ENCODE measurements at regions not wholly inside any gene's neighbourhood (a gene's known extent, or its start where the extent isn't known, plus 50 kb on each side); places are given as distances from the start of the nearest gene placed in this dataset.
"Not testable (repeated sequence)": the region's sequence is repeated elsewhere in the genome, so short reads cannot be mapped to it uniquely, and the experiment has no call there.

GRCh38 chrX:25442499-25442898, 426.7 kb upstream of the ARX start:
- in situ Hi-C loops (cut with HindIII; ENCODE audit: low pct_unique_long_range_greater_than_20kb, low sequenced_read_pairs): no loop called here
- DNase-seq (ENCODE audit: low read depth, low spot score): peak; percentile 17

- no peak for DNase-seq (ENCODE audit: low read depth, low spot score)
- in situ Hi-C loops (cut with HindIII; ENCODE audit: low pct_unique_long_range_greater_than_20kb, low sequenced_read_pairs): no loop called here
Observed at GRCh38 chrX:25433307-25433706, 417.5 kb upstream of the ARX start.

DNA sequence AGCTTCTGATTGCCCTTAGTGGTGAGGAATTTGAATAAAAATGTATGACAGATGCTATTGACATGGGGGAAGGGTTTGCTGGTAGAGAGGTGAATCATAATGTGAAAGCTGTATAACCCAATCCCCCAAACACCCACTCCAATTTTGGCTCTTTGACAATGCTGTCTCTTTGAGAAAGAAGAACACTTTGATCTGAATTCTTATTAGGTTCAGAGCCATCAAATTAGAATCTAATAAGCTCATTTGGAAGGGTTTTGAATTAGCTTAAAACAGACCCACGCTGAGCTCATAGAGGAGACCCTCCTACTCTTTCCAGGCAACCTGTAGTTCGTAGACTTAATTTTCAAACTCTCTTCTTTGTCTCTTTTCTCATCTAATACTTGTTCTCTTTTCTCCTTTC, 416.6 kb upstream of the ARX start:
- in situ Hi-C loops (cut with HindIII; ENCODE audit: low pct_unique_long_range_greater_than_20kb, low sequenced_read_pairs): no loop called here
- no peak for DNase-seq (ENCODE audit: low read depth, low spot score)

- peak; percentile 43 for DNase-seq (ENCODE audit: low read depth, low spot score)
- in situ Hi-C loops (cut with HindIII; ENCODE audit: low pct_unique_long_range_greater_than_20kb, low sequenced_read_pairs): no loop called here
Observed at GRCh38 chrX:25427873-25428555, 412.2 kb upstream of the ARX start.

GRCh38 chrX:25404163-25404562, 388.4 kb upstream of the ARX start:
- DNase-seq (ENCODE audit: low read depth, low spot score); in situ Hi-C loops (cut with HindIII; ENCODE audit: low pct_unique_long_range_greater_than_20kb, low sequenced_read_pairs): not testable (repeated sequence)

GRCh38 chrX:25389266-25389665, 373.5 kb upstream of the ARX start:
- in situ Hi-C loops (cut with HindIII; ENCODE audit: low pct_unique_long_range_greater_than_20kb, low sequenced_read_pairs): no loop called here
- DNase-seq (ENCODE audit: low read depth, low spot score): no peak

GRCh38 chrX:25383196-25383595, 367.4 kb upstream of the ARX start:
- in situ Hi-C loops (cut with HindIII; ENCODE audit: low pct_unique_long_range_greater_than_20kb, low sequenced_read_pairs): no loop called here
- no peak for DNase-seq (ENCODE audit: low read depth, low spot score)

GRCh38 chrX:25356456-25356855, 340.7 kb upstream of the ARX start:
- DNase-seq (ENCODE audit: low read depth, low spot score): no peak
- in situ Hi-C loops (cut with HindIII; ENCODE audit: low pct_unique_long_range_greater_than_20kb, low sequenced_read_pairs): no loop called here

DNA sequence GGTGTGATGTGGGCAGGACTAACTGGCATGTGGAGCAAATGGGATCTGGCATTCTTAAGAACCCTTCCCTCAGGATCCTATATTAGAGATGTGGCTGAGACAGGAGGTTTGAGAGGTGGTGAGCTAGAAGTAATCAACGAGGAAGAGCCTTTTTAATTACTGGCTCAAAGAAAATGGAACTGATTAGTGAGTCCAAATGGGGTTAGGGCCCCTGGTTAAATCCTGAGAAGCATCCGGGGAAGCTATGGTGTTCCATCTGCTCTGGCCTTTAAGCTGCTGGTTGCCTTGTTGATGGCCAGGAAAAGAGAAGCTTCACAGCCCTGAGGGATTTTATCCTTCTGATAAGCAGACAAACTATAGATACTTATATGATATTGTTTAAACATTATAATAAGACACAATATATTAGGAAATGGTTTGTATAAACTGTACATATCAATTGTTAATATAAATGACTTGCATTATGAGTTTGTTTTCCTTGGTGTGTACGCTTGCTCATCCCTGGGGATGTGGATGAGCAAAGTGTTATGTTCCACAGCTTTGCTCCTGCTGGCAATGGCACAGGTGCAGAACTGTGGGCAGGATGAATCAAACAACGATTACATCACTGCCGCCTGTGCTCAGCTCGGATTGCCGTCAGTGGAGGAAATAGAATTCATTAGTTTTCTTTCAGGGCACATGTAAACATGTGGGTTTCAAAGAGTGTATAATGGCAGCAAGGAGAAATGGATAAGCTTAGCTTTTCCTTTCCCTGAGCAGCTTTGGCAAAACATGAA, 328.6 kb upstream of the ARX start:
- DNase-seq (ENCODE audit: low read depth, low spot score): no peak
- in situ Hi-C loops (cut with HindIII; ENCODE audit: low pct_unique_long_range_greater_than_20kb, low sequenced_read_pairs): no loop called here

- peak; percentile 1 for DNase-seq (ENCODE audit: low read depth, low spot score)
- in situ Hi-C loops (cut with HindIII; ENCODE audit: low pct_unique_long_range_greater_than_20kb, low sequenced_read_pairs): no loop called here
Observed at GRCh38 chrX:25343060-25343459, 327.3 kb upstream of the ARX start.

GRCh38 chrX:25337841-25338240, 322.1 kb upstream of the ARX start:
- in situ Hi-C loops (cut with HindIII; ENCODE audit: low pct_unique_long_range_greater_than_20kb, low sequenced_read_pairs): no loop called here
- DNase-seq (ENCODE audit: low read depth, low spot score): no peak

- no peak for DNase-seq (ENCODE audit: low read depth, low spot score)
- in situ Hi-C loops (cut with HindIII; ENCODE audit: low pct_unique_long_range_greater_than_20kb, low sequenced_read_pairs): no loop called here
Observed at GRCh38 chrX:25300994-25301393, 285.2 kb upstream of the ARX start.

- DNase-seq (ENCODE audit: low read depth, low spot score): no peak
- in situ Hi-C loops (cut with HindIII; ENCODE audit: low pct_unique_long_range_greater_than_20kb, low sequenced_read_pairs): no loop called here
Observed at GRCh38 chrX:25296850-25297249, 281.1 kb upstream of the ARX start.

DNA sequence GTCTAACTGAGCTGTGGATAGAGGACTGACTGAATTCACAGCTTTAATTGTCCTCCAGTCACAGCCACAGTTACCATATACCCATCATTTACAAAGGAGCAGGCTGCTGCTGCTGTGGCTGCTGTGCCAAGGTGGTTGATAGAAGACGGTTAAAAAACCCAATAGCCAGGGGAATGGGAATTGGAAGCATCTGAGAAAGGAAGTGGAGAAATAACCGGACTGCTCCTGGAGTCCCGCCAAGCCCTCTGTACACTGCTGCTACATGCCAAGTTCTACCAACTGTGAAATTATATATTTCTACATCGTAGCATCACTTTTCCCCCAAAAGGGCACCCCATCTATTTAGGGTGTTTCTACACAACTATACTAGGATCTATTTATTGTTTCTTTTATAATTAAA, 279.7 kb upstream of the ARX start:
- DNase-seq (ENCODE audit: low read depth, low spot score): no peak
- in situ Hi-C loops (cut with HindIII; ENCODE audit: low pct_unique_long_range_greater_than_20kb, low sequenced_read_pairs): no loop called here

DNA sequence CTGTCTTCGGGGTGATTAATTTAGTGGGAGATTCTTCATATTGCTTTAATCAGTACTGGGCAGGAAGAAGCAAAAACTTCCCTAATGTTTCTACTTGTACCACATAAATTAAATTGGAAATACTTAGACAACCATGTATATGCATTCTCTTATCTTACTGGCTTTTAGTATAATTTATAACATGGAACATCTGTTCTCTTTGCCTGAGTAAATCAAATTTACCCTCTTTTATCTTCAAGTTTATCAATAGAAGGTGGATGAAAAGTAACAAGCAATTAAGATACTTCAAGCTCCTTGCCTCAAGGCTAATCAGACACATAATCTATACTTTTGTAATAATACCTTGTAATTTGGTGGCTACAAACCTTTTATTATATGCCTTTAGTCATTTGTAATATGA, 274.4 kb upstream of the ARX start:
- in situ Hi-C loops (cut with HindIII; ENCODE audit: low pct_unique_long_range_greater_than_20kb, low sequenced_read_pairs): no loop called here

GRCh38 chrX:25288676-25289075, 272.9 kb upstream of the ARX start:
- no peak for DNase-seq (ENCODE audit: low read depth, low spot score)
- in situ Hi-C loops (cut with HindIII; ENCODE audit: low pct_unique_long_range_greater_than_20kb, low sequenced_read_pairs): no loop called here

More for the DNA sequence above, 274.4 kb upstream of the ARX start:
- DNase-seq (ENCODE audit: low read depth, low spot score): no peak

DNA sequence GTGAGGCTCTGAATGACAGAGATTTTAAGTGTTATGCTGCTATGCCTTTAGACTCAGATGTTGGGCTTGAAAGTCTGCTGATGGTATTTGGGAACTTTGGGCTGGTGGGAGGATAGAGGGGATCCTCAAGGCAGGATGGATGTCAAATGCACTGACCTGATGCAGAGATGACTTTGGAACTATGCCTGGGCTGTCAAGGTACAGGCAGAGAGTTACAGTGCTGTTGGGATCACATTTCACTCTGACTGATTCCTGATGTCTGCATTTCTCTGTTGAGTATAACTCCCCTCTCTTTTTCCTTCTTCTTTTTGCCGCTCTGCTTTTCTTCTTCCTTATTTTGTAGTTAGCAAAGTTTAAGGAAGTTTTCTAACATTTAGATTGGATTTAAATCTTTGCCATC, 271.8 kb upstream of the ARX start:
- no peak for DNase-seq (ENCODE audit: low read depth, low spot score)
- in situ Hi-C loops (cut with HindIII; ENCODE audit: low pct_unique_long_range_greater_than_20kb, low sequenced_read_pairs): no loop called here

- peak; percentile 31 for DNase-seq (ENCODE audit: low read depth, low spot score)
- in situ Hi-C loops (cut with HindIII; ENCODE audit: low pct_unique_long_range_greater_than_20kb, low sequenced_read_pairs): no loop called here
Observed at GRCh38 chrX:25285598-25285997, 269.8 kb upstream of the ARX start.

- no peak for DNase-seq (ENCODE audit: low read depth, low spot score)
- in situ Hi-C loops (cut with HindIII; ENCODE audit: low pct_unique_long_range_greater_than_20kb, low sequenced_read_pairs): no loop called here
Observed at GRCh38 chrX:25279510-25279909, 263.7 kb upstream of the ARX start.

All from SK-MEL-5 (cell line).